ENCODE measurements at regions not wholly inside any gene's neighbourhood (a gene's known extent, or its start where the extent isn't known, plus 50 kb on each side); places are given as distances from the start of the nearest gene placed in this dataset.

- Mint-ChIP-seq H3K9me3 (no peaks in the 10 kb centered on the region), H3K4me3 (no peak overlapping the region), H3K27ac (no peak overlapping the region), H3K4me1 (ENCODE audit: low read depth in 2 of 2) (peaks cover 0 to 2% of the 10 kb centered on the region in 2 donors), H3K27me3 (peaks cover 12 to 26% of the 10 kb centered on the region in 2 donors), H3K36me3 (no peaks in the 10 kb centered on the region)
- ATAC-seq (no peak), DNase-seq (ENCODE audit: low spot score) (no peak)
Observed at GRCh38 chr22:23415490-23415851, 164.6 kb downstream of the IGLL1 start.

- Mint-ChIP-seq H3K36me3 (no peaks in the 10 kb centered on the region), H3K4me3 (no peak overlapping the region), H3K9me3 (no peaks in the 10 kb centered on the region), H3K27me3 (peaks cover 12 to 26% of the 10 kb centered on the region in 2 donors), H3K4me1 (ENCODE audit: low read depth in 2 of 2) (peaks cover 0 to 2% of the 10 kb centered on the region in 2 donors), H3K27ac (no peak overlapping the region)
- peak in 1 of 2 donors; percentile 40 for ATAC-seq
- no peak for DNase-seq (ENCODE audit: low spot score)
Observed at GRCh38 chr22:23414727-23415489, 165.2 kb downstream of the IGLL1 start.

GRCh38 chr22:23411739-23412138 lies 168.4 kb downstream of the IGLL1 start:
- no peak overlapping the region for H3K27ac Mint-ChIP-seq
- H3K4me3 Mint-ChIP-seq, result no peak overlapping the region
- H3K27me3 Mint-ChIP-seq, result peaks cover 8 to 16% of the 10 kb centered on the region in 2 donors
- H3K9me3 Mint-ChIP-seq, result no peaks in the 10 kb centered on the region
- no peaks in the 10 kb centered on the region for H3K36me3 Mint-ChIP-seq
- DNase-seq (ENCODE audit: low spot score), result no peak
- ATAC-seq, result no peak
- peaks cover 0 to 2% of the 10 kb centered on the region in 2 donors for H3K4me1 Mint-ChIP-seq (ENCODE audit: low read depth in 2 of 2)

GRCh38 chr22:23410411-23410810 lies 169.7 kb downstream of the IGLL1 start:
- no peak for ATAC-seq

GRCh38 chr22:23409976-23410375 lies 170.1 kb downstream of the IGLL1 start:
- H3K27ac Mint-ChIP-seq, result no peak overlapping the region

More at GRCh38 chr22:23410411-23410810, 169.7 kb downstream of the IGLL1 start:
- no peak for DNase-seq (ENCODE audit: low spot score)
- Mint-ChIP-seq H3K36me3 (no peaks in the 10 kb centered on the region), H3K4me3 (no peak overlapping the region), H3K4me1 (ENCODE audit: low read depth in 2 of 2) (no peaks in the 10 kb centered on the region), H3K27ac (no peak overlapping the region), H3K9me3 (no peaks in the 10 kb centered on the region), H3K27me3 (peaks cover 8 to 16% of the 10 kb centered on the region in 2 donors)

GRCh38 chr22:23408321-23408720 lies 171.8 kb downstream of the IGLL1 start:
- no peak for DNase-seq (ENCODE audit: low spot score)
- no peaks in the 10 kb centered on the region for H3K36me3 Mint-ChIP-seq
- H3K4me3 Mint-ChIP-seq, result no peak overlapping the region
- no peaks in the 10 kb centered on the region for H3K4me1 Mint-ChIP-seq (ENCODE audit: low read depth in 2 of 2)
- H3K9me3 Mint-ChIP-seq, result no peaks in the 10 kb centered on the region
- no peak for ATAC-seq
- H3K27ac Mint-ChIP-seq, result no peak overlapping the region
- peaks cover 8 to 16% of the 10 kb centered on the region in 2 donors for H3K27me3 Mint-ChIP-seq

More at GRCh38 chr22:23409976-23410375, 170.1 kb downstream of the IGLL1 start:
- DNase-seq (ENCODE audit: low spot score) (no peak), ATAC-seq (no peak)
- Mint-ChIP-seq H3K4me1 (ENCODE audit: low read depth in 2 of 2) (no peaks in the 10 kb centered on the region), H3K36me3 (no peaks in the 10 kb centered on the region), H3K9me3 (no peaks in the 10 kb centered on the region), H3K4me3 (no peak overlapping the region), H3K27me3 (peaks cover 8 to 16% of the 10 kb centered on the region in 2 donors)

GRCh38 chr22:23405366-23405851 lies 174.7 kb downstream of the IGLL1 start:
- ATAC-seq (no peak), DNase-seq (ENCODE audit: low spot score) (no peak)
- Mint-ChIP-seq H3K27ac (no peak overlapping the region), H3K4me1 (ENCODE audit: low read depth in 2 of 2) (no peaks in the 10 kb centered on the region), H3K36me3 (no peaks in the 10 kb centered on the region), H3K27me3 (peaks cover 0 to 6% of the 10 kb centered on the region in 2 donors), H3K4me3 (no peak overlapping the region), H3K9me3 (no peaks in the 10 kb centered on the region)

- H3K9me3 Mint-ChIP-seq, result no peaks in the 10 kb centered on the region
- no peaks in the 10 kb centered on the region for H3K36me3 Mint-ChIP-seq
- H3K27me3 Mint-ChIP-seq, result peaks cover 0 to 5% of the 10 kb centered on the region in 2 donors
- no peak for DNase-seq (ENCODE audit: low spot score)
- H3K4me3 Mint-ChIP-seq, result no peak overlapping the region
- no peak for ATAC-seq
- no peak overlapping the region for H3K27ac Mint-ChIP-seq
- no peaks in the 10 kb centered on the region for H3K4me1 Mint-ChIP-seq (ENCODE audit: low read depth in 2 of 2)
Observed at GRCh38 chr22:23404689-23405365, 175.3 kb downstream of the IGLL1 start.

- Mint-ChIP-seq H3K4me3 (no peak overlapping the region), H3K4me1 (ENCODE audit: low read depth in 2 of 2) (no peaks in the 10 kb centered on the region), H3K27me3 (peaks cover 0 to 3% of the 10 kb centered on the region in 2 donors), H3K9me3 (no peaks in the 10 kb centered on the region), H3K27ac (no peak overlapping the region), H3K36me3 (no peaks in the 10 kb centered on the region)
- DNase-seq (ENCODE audit: low spot score) (no peak), ATAC-seq (no peak)
Observed at GRCh38 chr22:23403720-23404688, 176.1 kb downstream of the IGLL1 start.

GRCh38 chr22:23403152-23403719 lies 176.9 kb downstream of the IGLL1 start:
- Mint-ChIP-seq H3K27me3 (peaks cover 0 to 3% of the 10 kb centered on the region in 2 donors), H3K27ac (no peak overlapping the region), H3K4me3 (no peak overlapping the region), H3K36me3 (no peaks in the 10 kb centered on the region), H3K9me3 (no peaks in the 10 kb centered on the region), H3K4me1 (ENCODE audit: low read depth in 2 of 2) (no peaks in the 10 kb centered on the region)
- ATAC-seq, result no peak
- no peak for DNase-seq (ENCODE audit: low spot score)

- no peaks in the 10 kb centered on the region for H3K9me3 Mint-ChIP-seq
- no peak for DNase-seq (ENCODE audit: low spot score)
- H3K36me3 Mint-ChIP-seq, result no peaks in the 10 kb centered on the region
- no peak overlapping the region for H3K4me3 Mint-ChIP-seq
- peak; percentile 74 to 76 for ATAC-seq
- no peak overlapping the region for H3K27ac Mint-ChIP-seq
- H3K27me3 Mint-ChIP-seq, result peaks cover 0 to 1% of the 10 kb centered on the region in 2 donors
- H3K4me1 Mint-ChIP-seq (ENCODE audit: low read depth in 2 of 2), result no peaks in the 10 kb centered on the region
Observed at GRCh38 chr22:23402275-23403151, 177.6 kb downstream of the IGLL1 start.

- Mint-ChIP-seq H3K4me3 (no peak overlapping the region), H3K36me3 (no peaks in the 10 kb centered on the region), H3K27me3 (no peaks in the 10 kb centered on the region), H3K9me3 (no peaks in the 10 kb centered on the region), H3K27ac (no peak overlapping the region), H3K4me1 (ENCODE audit: low read depth in 2 of 2) (no peaks in the 10 kb centered on the region)
- no peak for ATAC-seq
- no peak for DNase-seq (ENCODE audit: low spot score)
Observed at GRCh38 chr22:23401910-23402274, 178.2 kb downstream of the IGLL1 start.

All from natural killer cell treated with Interleukin-12 subunit alpha and Interleukin-12 subunit beta and Interleukin-15 and Interleukin-18, amount 100 ng/mL, for 72 hours (primary cell).